GM23248 (cell line): ENCODE measurements at regions not wholly inside any gene's neighbourhood (a gene's known extent, or its start where the extent isn't known, plus 50 kb on each side); places are given as distances from the start of the nearest gene placed in this dataset.

Experiments
- DNase-seq: peaks from one replicate; pipeline ENCODE4 v3.0.0-alpha.2; 2015
- H2AFZ ChIP-seq: fragments of 200-600 bp; sonication (generic); 2 replicates; pipeline ENCODE4 v1.6.1; 2016; ENCODE audit warnings: antibody characterized with exemption
- H3F3A ChIP-seq: fragments of 200-600 bp; sonication (generic); 2 replicates; pipeline ENCODE4 v1.6.1; 2016; ENCODE audit warnings: mild to moderate bottlenecking, antibody characterized with exemption, mixed run types; ENCODE audit not compliant: insufficient read depth
- H3K27ac ChIP-seq: fragments of 200-600 bp; sonication (generic); 2 replicates; pipeline ENCODE4 v1.5.1; 2016; ENCODE audit warnings: mild to moderate bottlenecking
- H3K27me3 ChIP-seq: fragments of 200-600 bp; sonication (generic); replicated peaks from 2 replicates; pipeline ENCODE4 v1.6.1; 2016; ENCODE audit warnings: mild to moderate bottlenecking; ENCODE audit not compliant: insufficient read depth
- H3K36me3 ChIP-seq: fragments of 200-600 bp; sonication (generic); 2 replicates; pipeline ENCODE4 v1.6.1; 2016; ENCODE audit warnings: low read depth, mild to moderate bottlenecking
- H3K4me1 ChIP-seq: fragments of 200-600 bp; sonication (generic); 2 replicates; pipeline ENCODE4 v1.6.1; 2016; ENCODE audit warnings: mild to moderate bottlenecking; ENCODE audit not compliant: insufficient read depth
- H3K4me2 ChIP-seq: fragments of 200-600 bp; sonication (generic); one replicate; pipeline ENCODE4 v1.6.1; 2016; ENCODE audit warnings: mild to moderate bottlenecking; ENCODE audit not compliant: unreplicated experiment
- H3K4me3 ChIP-seq: fragments of 200-600 bp; sonication (generic); 2 replicates; pipeline ENCODE4 v1.5.1; 2016; ENCODE audit warnings: mild to moderate bottlenecking
- H3K79me2 ChIP-seq: fragments of 200-600 bp; sonication (generic); 2 replicates; pipeline ENCODE4 v1.6.1; 2016; ENCODE audit warnings: mild to moderate bottlenecking; ENCODE audit not compliant: insufficient read depth
- H3K9ac ChIP-seq: fragments of 200-600 bp; sonication (generic); 2 replicates; pipeline ENCODE4 v1.6.1; 2016; ENCODE audit warnings: mild to moderate bottlenecking
- H3K9me2 ChIP-seq: fragments of 200-600 bp; sonication (generic); 2 replicates; pipeline ENCODE4 v1.6.1; 2016; ENCODE audit warnings: mixed run types, mild to moderate bottlenecking, moderate library complexity; ENCODE audit not compliant: insufficient read depth
- H3K9me3 ChIP-seq: fragments of 200-600 bp; sonication (generic); one replicate; pipeline ENCODE4 v1.6.1; 2017; ENCODE audit warnings: low read depth
- H4K20me1 ChIP-seq: fragments of 200-600 bp; sonication (generic); 2 replicates; pipeline ENCODE4 v1.6.0; 2016; ENCODE audit not compliant: insufficient read depth
- EZH2 ChIP-seq: fragments of 200-600 bp; sonication (generic); IDR thresholded peaks from 2 replicates; pipeline ENCODE4 v1.6.1; 2018; ENCODE audit warnings: antibody characterized with exemption, mild to moderate bottlenecking; ENCODE audit not compliant: insufficient read depth, poor library complexity, severe bottlenecking
- EZH2phosphoT487 ChIP-seq: fragments of 200-600 bp; sonication (generic); IDR thresholded peaks from 2 replicates; pipeline ENCODE4 v1.6.1; 2018; ENCODE audit warnings: antibody characterized with exemption, moderate library complexity, mild to moderate bottlenecking, low read depth; ENCODE audit not compliant: insufficient read depth
- WGBS, 2 experiments: methylation state at CpG; one replicate each; pipeline ENCODE4 v1.1.6; 2015 to 2017; ENCODE audit warnings: low lambda C conversion rate in 2 of 2, low coverage in 1 of 2; ENCODE audit errors: missing lambda C conversion rate in 2 of 2; 5-methylcytosine and 5-hydroxymethylcytosine counted together
- in situ Hi-C: fragments of 300-500 bp; cut with MboI; formaldehyde crosslinking; loops from 2 replicates; pipeline ENCODE4 v1.15.0; 2020

DNA sequence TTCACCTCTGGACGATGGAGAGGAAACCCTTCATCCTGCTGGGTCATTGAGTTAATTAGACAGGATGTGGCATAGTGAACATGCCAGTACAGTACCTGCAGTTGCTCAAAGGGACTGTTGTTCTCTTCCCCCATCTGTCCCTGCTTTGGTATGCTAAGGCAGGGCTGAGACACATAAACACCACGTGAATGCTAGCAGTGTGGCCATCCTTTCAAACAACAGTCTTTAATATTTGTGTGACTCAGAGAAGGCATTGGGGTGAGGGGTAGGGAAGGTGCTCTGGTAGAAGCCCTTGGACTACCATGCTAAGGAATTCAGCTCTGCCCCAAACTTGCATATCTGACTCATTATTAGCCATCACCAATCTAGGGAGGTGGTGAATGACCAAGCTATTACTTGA lies 180.2 kb upstream of the ZNF618 start:
- Histone ChIP-seq H3K27me3 (peaks cover 13% of the 10 kb centered on the region; the same call in 1 of the 2 replicates), H3K9me3 (no peaks in the 10 kb centered on the region), H3K27ac (no peak overlapping the region), H3K79me2 (no peaks in the 10 kb centered on the region), H3K9ac (no peak overlapping the region), H4K20me1 (no peaks in the 10 kb centered on the region), H2AFZ (no peak overlapping the region), H3K36me3 (no peaks in the 10 kb centered on the region), H3K9me2 (no peaks in the 10 kb centered on the region), H3K4me2 (no peak overlapping the region), H3K4me1 (no peaks in the 10 kb centered on the region), H3K4me3 (no peak overlapping the region), H3F3A (no peaks in the 10 kb centered on the region)
- WGBS, 2 experiments: 33 to 50% methylated on average over 2 of the region's 2 CpGs
- DNase-seq: peak; percentile 30
- no peak for TF ChIP-seq EZH2
- TF ChIP-seq EZH2phosphoT487: no peak
- in situ Hi-C loops: no loop called here

DNA sequence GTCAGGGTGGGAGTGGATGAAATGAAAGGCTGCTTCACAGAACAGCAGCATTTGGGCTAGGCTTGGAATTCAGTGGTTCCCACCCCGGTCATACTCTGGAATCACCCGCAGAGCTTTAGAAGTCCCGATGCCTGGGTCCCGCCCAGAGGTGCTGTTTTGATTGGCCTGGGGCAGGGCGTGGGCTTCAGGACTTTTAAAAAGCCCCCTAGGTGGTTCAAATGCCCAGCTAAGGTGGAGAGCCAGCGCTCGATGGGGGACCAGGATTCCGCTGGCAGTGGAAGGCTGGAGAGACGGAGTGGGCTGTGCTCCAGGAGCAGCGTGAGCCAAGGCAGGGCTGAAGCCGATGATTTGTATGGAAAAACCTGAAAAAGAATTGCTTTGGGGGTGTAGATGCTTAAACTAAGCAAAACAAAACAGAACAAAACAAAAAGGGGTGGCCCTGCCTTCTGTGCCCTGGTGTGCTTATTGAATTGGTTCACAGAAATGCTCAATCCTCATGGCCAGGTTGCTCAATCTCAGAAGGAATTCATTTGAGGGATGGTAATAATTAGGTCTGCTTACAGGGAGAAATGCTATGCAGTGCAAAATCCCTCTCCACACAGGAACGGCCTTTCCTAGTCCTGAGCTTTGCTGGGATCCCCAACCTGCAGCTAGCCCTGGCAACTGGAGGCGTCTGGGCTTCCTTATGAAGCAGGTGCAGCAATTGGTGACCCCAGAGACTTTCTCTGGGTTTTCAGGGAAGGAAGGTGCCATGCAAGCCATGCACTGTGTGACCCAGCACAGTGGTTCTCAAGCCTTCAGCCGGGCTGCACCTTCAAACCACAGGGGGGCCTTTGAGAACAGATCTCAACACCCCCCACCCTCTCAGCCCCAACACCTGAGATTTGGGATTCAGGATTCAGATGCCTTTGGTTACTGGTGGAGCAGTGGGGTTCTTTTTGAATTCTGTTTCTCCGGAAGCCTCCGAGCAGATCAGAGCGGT lies 174.0 kb upstream of the ZNF618 start:
- Histone ChIP-seq H3K27ac (no peak overlapping the region), H3K27me3 (peaks cover 16% of the 10 kb centered on the region; the same call in 1 of the 2 replicates), H3K79me2 (no peaks in the 10 kb centered on the region), H3F3A (no peaks in the 10 kb centered on the region), H3K9ac (no peak overlapping the region), H3K4me1 (no peaks in the 10 kb centered on the region), H3K4me3 (no peak overlapping the region), H3K36me3 (no peaks in the 10 kb centered on the region), H3K9me3 (no peaks in the 10 kb centered on the region), H3K4me2 (no peak overlapping the region), H4K20me1 (no peaks in the 10 kb centered on the region), H2AFZ (no peak overlapping the region), H3K9me2 (no peaks in the 10 kb centered on the region)
- in situ Hi-C loops: no loop called here
- DNase-seq: peak; percentile 20
- 32 to 37% methylated on average over 17 of the region's 17 CpGs for WGBS, 2 experiments
- TF ChIP-seq EZH2phosphoT487 (no peak), EZH2 (no peak)

DNA sequence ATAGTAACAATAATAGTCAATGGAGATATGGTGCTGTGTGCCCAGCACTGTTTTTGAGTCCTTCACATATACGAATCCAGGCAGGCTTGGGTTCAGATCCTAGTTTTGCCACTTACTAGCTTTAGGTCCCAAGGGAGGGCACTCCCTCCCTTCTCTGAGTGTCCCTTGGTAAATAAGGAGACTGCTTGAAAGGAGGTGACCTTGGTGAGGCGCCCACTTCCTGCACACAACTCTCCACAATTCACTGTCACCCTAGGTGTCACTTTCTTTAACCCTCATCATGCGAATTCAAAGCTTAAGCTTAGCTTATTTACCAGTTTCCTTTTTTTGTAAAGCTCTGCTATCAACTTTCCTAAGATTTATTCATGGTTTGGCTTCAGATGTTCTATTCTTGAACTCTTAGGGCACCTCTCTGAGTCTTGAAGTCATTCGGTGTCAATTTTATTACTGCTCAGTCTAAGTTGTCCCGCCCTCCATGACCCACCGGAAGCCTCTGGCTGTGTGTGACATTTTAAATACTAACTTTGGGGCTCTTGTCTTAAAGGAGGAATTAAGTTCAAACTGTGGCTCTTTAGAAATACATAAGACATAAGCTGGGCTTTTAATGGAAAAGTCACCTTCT lies 170.7 kb upstream of the ZNF618 start:
- Histone ChIP-seq H3K9ac (no peak overlapping the region), H3K4me1 (no peaks in the 10 kb centered on the region), H3K79me2 (no peaks in the 10 kb centered on the region), H3K9me3 (no peaks in the 10 kb centered on the region), H3K27me3 (peaks cover 28% of the 10 kb centered on the region), H3K4me3 (no peak overlapping the region), H3F3A (no peaks in the 10 kb centered on the region), H3K9me2 (no peaks in the 10 kb centered on the region), H4K20me1 (no peaks in the 10 kb centered on the region), H3K4me2 (no peak overlapping the region), H3K27ac (no peak overlapping the region), H2AFZ (no peak overlapping the region), H3K36me3 (no peaks in the 10 kb centered on the region)
- 74 to 79% methylated on average over 6 of the region's 6 CpGs for WGBS, 2 experiments
- DNase-seq: no peak
- in situ Hi-C loops: no loop called here
- TF ChIP-seq EZH2 (no peak), EZH2phosphoT487 (no peak)

DNA sequence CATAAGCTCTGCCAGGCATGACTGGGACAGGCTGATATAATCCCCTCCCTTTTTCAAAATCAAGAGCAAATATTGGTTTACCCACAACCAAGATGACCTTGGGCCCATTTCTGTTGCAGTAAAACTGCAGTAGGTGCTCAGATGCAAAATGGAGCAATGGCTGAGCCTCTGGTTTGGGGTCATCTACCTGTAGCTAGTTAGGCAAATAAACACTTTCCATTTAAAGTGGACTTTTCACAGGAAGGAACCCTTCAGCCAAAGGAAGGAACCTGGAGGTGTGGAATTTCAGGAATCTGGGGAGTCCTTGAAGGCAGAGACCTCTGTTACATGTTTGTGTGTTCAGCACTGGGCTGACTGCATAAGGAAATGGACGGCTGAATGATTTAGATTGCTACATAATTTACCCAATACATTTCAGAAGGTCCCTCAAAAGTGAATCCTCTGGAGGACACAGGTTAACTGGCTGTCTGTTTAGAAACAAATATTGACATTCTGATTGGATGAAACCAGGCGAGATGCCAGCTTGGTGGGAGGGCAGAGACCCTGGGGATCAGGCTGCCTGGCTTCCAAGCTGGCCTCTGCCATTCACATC lies 170.1 kb upstream of the ZNF618 start:
- H3K27me3 ChIP-seq: peaks cover 32% of the 10 kb centered on the region
- no peak overlapping the region for H3K9ac ChIP-seq
- H3K4me2 ChIP-seq: no peak overlapping the region
- no peaks in the 10 kb centered on the region for H3F3A ChIP-seq
- no peaks in the 10 kb centered on the region for H4K20me1 ChIP-seq
- no peak overlapping the region for H3K27ac ChIP-seq
- no peaks in the 10 kb centered on the region for H3K9me3 ChIP-seq
- H3K4me3 ChIP-seq: no peak overlapping the region
- no peaks in the 10 kb centered on the region for H3K9me2 ChIP-seq
- WGBS, 2 experiments: 67 to 77% methylated on average over 2 of the region's 2 CpGs
- in situ Hi-C loops: no loop called here
- TF ChIP-seq EZH2phosphoT487 (no peak), EZH2 (no peak)
- no peaks in the 10 kb centered on the region for H3K79me2 ChIP-seq
- no peaks in the 10 kb centered on the region for H3K36me3 ChIP-seq
- no peaks in the 10 kb centered on the region for H3K4me1 ChIP-seq
- H2AFZ ChIP-seq: no peak overlapping the region
- no peak for DNase-seq
